ENCODE measurements at regions not wholly inside any gene's neighbourhood (a gene's known extent, or its start where the extent isn't known, plus 50 kb on each side); places are given as distances from the start of the nearest gene placed in this dataset.

GRCh38 chr12:47410862-47411261 is 295.0 kb downstream of the RPAP3 start:
- no peaks in the 10 kb centered on the region for H3K36me3 ChIP-seq
- H3K4me3 ChIP-seq: no peak overlapping the region
- TF ChIP-seq CTCF (IDR thresholded peaks at IDR 0.05) (no peak), POLR2A (IDR thresholded peaks at IDR 0.05) (no peak), EP300 (IDR thresholded peaks at IDR 0.05) (no peak)
- WGBS, 3 donors: 81 to 89% (median 89%) methylated on average over 3 of the region's 3 CpGs
- H3K27me3 ChIP-seq: no peaks in the 10 kb centered on the region
- intact Hi-C loops (cut with DNase I): no loop called here
- H3K27ac ChIP-seq: no peak overlapping the region
- H3K9me3 ChIP-seq: no peaks in the 10 kb centered on the region
- DNase-seq: no peak
- H3K4me1 ChIP-seq (ENCODE audit: insufficient read depth): no peaks in the 10 kb centered on the region

- no peak overlapping the region for H3K27ac ChIP-seq
- H3K4me3 ChIP-seq: no peak overlapping the region
- no peaks in the 10 kb centered on the region for H3K36me3 ChIP-seq
- intact Hi-C loops (cut with DNase I): no loop called here
- TF ChIP-seq EP300 (IDR thresholded peaks at IDR 0.05) (no peak), POLR2A (IDR thresholded peaks at IDR 0.05) (no peak), CTCF (IDR thresholded peaks at IDR 0.05) (no peak)
- no peaks in the 10 kb centered on the region for H3K9me3 ChIP-seq
- no peaks in the 10 kb centered on the region for H3K4me1 ChIP-seq (ENCODE audit: insufficient read depth)
- DNase-seq: no peak
- no peaks in the 10 kb centered on the region for H3K27me3 ChIP-seq
Observed at GRCh38 chr12:47410383-47410782, 295.4 kb downstream of the RPAP3 start.

- Histone ChIP-seq H3K27ac (no peak overlapping the region), H3K4me3 (no peak overlapping the region)
- intact Hi-C loops (cut with DNase I): loop anchor here in 1 of 4 donors (10.0 kb wide), 1 partner anchor 375 kb away; no protein-coding TSS in a partner anchor
Observed at GRCh38 chr12:47409310-47409987, 296.4 kb downstream of the RPAP3 start.

GRCh38 chr12:47408171-47408871 is 297.5 kb downstream of the RPAP3 start:
- no peaks in the 10 kb centered on the region for H3K4me1 ChIP-seq (ENCODE audit: insufficient read depth)
- TF ChIP-seq POLR2A (IDR thresholded peaks at IDR 0.05) (no peak), EP300 (IDR thresholded peaks at IDR 0.05) (no peak), CTCF (IDR thresholded peaks at IDR 0.05) (no peak)
- H3K4me3 ChIP-seq: no peak overlapping the region
- H3K36me3 ChIP-seq: no peaks in the 10 kb centered on the region
- no peak overlapping the region for H3K27ac ChIP-seq
- no peaks in the 10 kb centered on the region for H3K9me3 ChIP-seq
- intact Hi-C loops (cut with DNase I): loop anchor here in 1 of 4 donors (10.0 kb wide), 1 partner anchor 374 kb away; no protein-coding TSS in a partner anchor
- no peak for DNase-seq
- 54 to 73% (median 63%) methylated on average over 2 of the region's 2 CpGs for WGBS, 3 donors
- H3K27me3 ChIP-seq: no peaks in the 10 kb centered on the region

More at GRCh38 chr12:47409310-47409987, 296.4 kb downstream of the RPAP3 start:
- Histone ChIP-seq H3K4me1 (ENCODE audit: insufficient read depth) (no peaks in the 10 kb centered on the region), H3K9me3 (no peaks in the 10 kb centered on the region), H3K27me3 (no peaks in the 10 kb centered on the region), H3K36me3 (no peaks in the 10 kb centered on the region)
- TF ChIP-seq EP300 (IDR thresholded peaks at IDR 0.05) (no peak), POLR2A (IDR thresholded peaks at IDR 0.05) (no peak), CTCF (IDR thresholded peaks at IDR 0.05) (no peak)
- no peak for DNase-seq
- 91 to 94% (median 93%) methylated on average over 4 of the region's 4 CpGs for WGBS, 3 donors
